K562 (cell line): ENCODE measurements at regions not wholly inside any gene's neighbourhood (a gene's known extent, or its start where the extent isn't known, plus 50 kb on each side); places are given as distances from the start of the nearest gene placed in this dataset.

Experiments used
- ATF1 ChIP-seq, 2 experiments: fragments of 450-650 bp in 1 of 2; IDR thresholded peaks; 2 replicates each; pipeline ENCODE4 v1.6.1; 2016; ENCODE audit warnings: missing compliant biosample characterization in 1 of 2, missing genetic modification characterization in 1 of 2
- BCLAF1 ChIP-seq, 2 experiments: fragments of 450-650 bp in 1 of 2; IDR thresholded peaks; 2 replicates each; pipeline ENCODE4 v1.6.1; 2011 to 2017; ENCODE audit warnings: low read depth in 2 of 2, antibody characterized with exemption in 1 of 2, borderline replicate concordance in 1 of 2, low read length in 1 of 2, mild to moderate bottlenecking in 1 of 2, mixed read lengths in 1 of 2; ENCODE audit not compliant: control insufficient read depth in 1 of 2
- CTCF ChIP-seq, 3 experiments: IDR thresholded peaks in 2 of 3; conservative IDR thresholded peaks in 1 of 3; 2 replicates each; pipeline ENCODE4 v1.5.1; 2011 to 2012; ENCODE audit warnings: low read length in 3 of 3, mild to moderate bottlenecking in 3 of 3, control low read depth in 2 of 3, improper control_type of control experiment in 1 of 3, inconsistent platforms in 1 of 3, low read depth in 1 of 3, mixed read lengths in 1 of 3, moderate library complexity in 1 of 3; ENCODE audit not compliant: insufficient read depth in 2 of 3
- E2F1 ChIP-seq: sonication (generic); formaldehyde crosslinking; IDR thresholded peaks from 2 replicates; pipeline ENCODE4 v1.8.1; 2023; ENCODE audit warnings: mild to moderate bottlenecking, missing genetic modification reagents, moderate library complexity
- HNRNPH1 ChIP-seq: fragments of 200-400 bp; formaldehyde crosslinking; optimal IDR thresholded peaks from 2 replicates; pipeline ENCODE3; 2017; ENCODE audit warnings: low read depth, mild to moderate bottlenecking, low read length, moderate library complexity
- JUN ChIP-seq, 2 experiments: sonication (generic) in 1 of 2; formaldehyde crosslinking in 1 of 2; IDR thresholded peaks; 2 replicates each; pipeline versions ENCODE4 v1.6.1 to v1.8.0; 2012 to 2022; ENCODE audit warnings: borderline replicate concordance in 2 of 2, mild to moderate bottlenecking in 2 of 2, improper control_type of control experiment in 1 of 2, low read depth in 1 of 2, low read length in 1 of 2, missing genetic modification reagents in 1 of 2
- POLR2A ChIP-seq: fragments of 450-650 bp; conservative IDR thresholded peaks from 2 replicates; pipeline ENCODE4 v1.6.1; 2016
- RAD21 ChIP-seq, 2 experiments: fragments of 250-450 bp in 1 of 2; fragments of 450-650 bp in 1 of 2; sonication (Bioruptor Pico) in 1 of 2; formaldehyde crosslinking in 1 of 2; IDR thresholded peaks in 1 of 2; conservative IDR thresholded peaks in 1 of 2; 2 replicates each; pipeline versions ENCODE4 v1.4.0 to v1.8.0; 2020 to 2022; ENCODE audit warnings: mild to moderate bottlenecking in 2 of 2, moderate library complexity in 1 of 2
- RBM39 ChIP-seq: fragments of 200-400 bp; formaldehyde crosslinking; optimal IDR thresholded peaks from 2 replicates; pipeline ENCODE3; 2018; ENCODE audit warnings: low read depth, low read length
- SMARCC2 ChIP-seq: fragments of 450-650 bp; IDR thresholded peaks from 2 replicates; pipeline ENCODE4 v1.6.1; 2017; ENCODE audit warnings: antibody characterized with exemption, moderate library complexity, mild to moderate bottlenecking, low read depth
- ZBTB49 ChIP-seq: sonication (generic); formaldehyde crosslinking; IDR thresholded peaks from 2 replicates; pipeline ENCODE4 v1.8.0; 2022; ENCODE audit warnings: missing genetic modification reagents, mild to moderate bottlenecking, borderline replicate concordance

GRCh38 chr3:10716964-10717363 is 99.1 kb upstream of the SLC6A11 start:
- TF ChIP-seq BCLAF1 (IDR thresholded peaks at IDR 0.05; ENCODE audit: borderline replicate concordance in 1 of 2, control insufficient read depth in 1 of 2, low read depth in 2 of 2, low read length in 1 of 2) = no peak
- no peak for TF ChIP-seq ATF1 (CRISPR knock-in tag; IDR thresholded peaks at IDR 0.05)
- TF ChIP-seq ATF1 (tag; IDR thresholded peaks at IDR 0.05) = no peak
- no peak for TF ChIP-seq CTCF (IDR thresholded peaks at IDR 0.05 in 2 of 3, conservative IDR thresholded peaks at IDR 0.05 in 1 of 3; ENCODE audit: insufficient read depth in 2 of 3, low read depth in 1 of 3, low read length in 3 of 3)
- TF ChIP-seq HNRNPH1 = no peak
- no peak for TF ChIP-seq SMARCC2
- no peak for TF ChIP-seq E2F1 (CRISPR knock-in tag)
- no peak for TF ChIP-seq ZBTB49
- no peak for TF ChIP-seq POLR2A
- no peak for TF ChIP-seq JUN (IDR thresholded peaks at IDR 0.05; ENCODE audit: borderline replicate concordance, low read depth, low read length)
- TF ChIP-seq JUN (CRISPR knock-in tag; IDR thresholded peaks at IDR 0.05; ENCODE audit: borderline replicate concordance) = no peak
- TF ChIP-seq RBM39 = no peak
- no peak for TF ChIP-seq RAD21 (CRISPR knock-in tag; conservative IDR thresholded peaks at IDR 0.05 in 1 of 2, IDR thresholded peaks at IDR 0.05 in 1 of 2)
